T-helper 1 cell treated with Interleukin-12 subunit alpha and Interleukin-12 subunit beta and Interleukin-4 antibody, amounts not matched to agents 30 ng/mL and 1 ng/mL, for 36 hours (primary cell): ENCODE measurements at regions not wholly inside any gene's neighbourhood (a gene's known extent, or its start where the extent isn't known, plus 50 kb on each side); places are given as distances from the start of the nearest gene placed in this dataset.
"Not testable (repeated sequence)": the region's sequence is repeated elsewhere in the genome, so short reads cannot be mapped to it uniquely, and the experiment has no call there.

ENCODE experiments used
- intact Hi-C: fragments of 100-400 bp; cut with micrococcal nuclease; formaldehyde crosslinking; loops from one replicate; pipeline ENCODE4 v1.15.1; 2024

DNA sequence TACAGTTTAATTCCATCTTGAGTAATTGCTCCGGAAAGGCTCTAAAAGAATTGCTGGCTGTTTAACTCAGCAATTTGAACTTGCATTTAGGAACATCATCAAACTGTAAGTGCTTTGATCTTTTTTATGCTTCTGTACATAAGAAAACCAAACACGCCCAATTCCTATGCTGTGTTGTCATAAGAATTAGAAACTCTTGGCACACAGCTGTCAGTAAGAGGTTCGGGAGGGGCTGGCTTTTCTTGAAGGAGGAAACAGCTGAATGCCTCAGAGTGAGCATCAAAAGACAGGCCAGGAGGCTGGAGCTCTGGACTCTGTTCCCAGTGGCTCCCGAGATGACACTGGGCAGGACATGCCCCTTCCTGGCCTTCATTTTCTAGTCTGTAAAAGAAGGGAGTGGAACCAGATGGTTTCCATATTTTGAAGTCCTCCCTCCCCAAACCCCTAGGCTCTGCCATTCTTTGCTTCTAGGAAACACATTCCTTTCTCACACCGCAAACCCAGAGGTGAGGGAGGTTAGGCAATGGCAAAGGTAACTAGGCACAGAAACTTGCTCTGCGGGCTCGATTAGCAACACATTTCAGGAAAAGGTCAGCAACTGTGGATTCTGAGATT is 73.7 kb upstream of the DLG1 start:
- intact Hi-C loops = no loop called here

DNA sequence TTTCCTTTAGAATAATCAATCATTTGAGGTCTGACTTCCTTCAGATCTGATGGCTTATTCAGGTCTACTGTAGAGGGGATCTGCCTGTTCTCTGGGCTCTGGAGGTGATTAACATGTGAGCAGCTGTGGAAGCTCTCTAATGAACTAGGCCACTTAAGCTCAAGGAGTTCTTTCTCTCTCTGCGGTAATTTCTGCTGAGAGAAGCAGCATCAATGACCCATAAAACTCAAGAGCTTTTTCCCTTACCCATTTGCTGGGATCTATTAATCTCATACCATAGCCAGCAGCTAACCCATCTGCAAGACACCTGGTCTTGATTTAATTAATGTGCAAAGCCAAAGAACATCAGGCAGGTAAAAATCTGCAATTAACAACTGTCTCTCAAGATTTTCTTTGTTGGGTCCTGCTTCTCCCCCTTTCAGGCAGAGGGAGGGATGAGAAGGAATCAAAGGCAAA is 73.2 kb upstream of the DLG1 start:
- intact Hi-C loops = no loop called here

DNA sequence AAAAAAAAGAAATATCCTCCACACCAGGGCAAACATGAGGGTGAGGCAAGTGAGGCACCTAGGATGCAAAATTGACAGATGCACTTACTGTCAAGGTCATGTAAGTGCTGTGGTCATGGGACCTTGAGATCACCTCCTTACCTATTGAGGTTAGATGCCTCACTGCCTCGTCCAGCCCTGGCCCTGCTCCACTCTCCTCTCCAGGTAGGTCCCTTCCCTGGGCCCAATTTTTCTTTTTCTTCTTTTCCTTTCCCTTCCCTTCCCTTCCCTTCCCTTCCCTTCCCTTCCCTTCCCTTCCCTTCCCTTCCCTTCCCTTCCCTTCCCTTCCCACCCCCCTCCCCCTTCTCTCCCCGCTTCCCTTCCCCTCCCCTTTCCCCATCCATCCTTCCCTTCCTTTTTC is 71.1 kb upstream of the DLG1 start:
- intact Hi-C loops = no loop called here

DNA sequence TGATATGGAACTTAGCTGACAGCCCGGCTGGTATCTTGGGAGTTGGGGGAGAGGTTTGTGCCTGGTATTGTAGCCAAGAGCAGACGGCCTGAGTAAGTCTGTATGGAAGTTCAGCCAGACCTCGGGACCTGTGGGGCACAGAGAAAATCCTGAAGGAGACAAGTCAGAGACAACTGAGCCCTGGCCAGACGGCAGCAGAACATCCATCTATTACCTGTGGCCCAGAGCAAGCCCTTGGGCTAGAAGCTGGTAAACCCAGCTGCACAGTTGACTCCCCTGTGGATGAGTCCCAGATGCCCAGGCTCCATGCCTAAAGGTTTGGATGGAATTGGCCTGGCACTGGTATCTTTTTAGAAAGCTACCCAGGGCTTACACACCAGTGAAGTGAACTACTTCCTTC is 70.4 kb upstream of the DLG1 start:
- intact Hi-C loops = no loop called here

DNA sequence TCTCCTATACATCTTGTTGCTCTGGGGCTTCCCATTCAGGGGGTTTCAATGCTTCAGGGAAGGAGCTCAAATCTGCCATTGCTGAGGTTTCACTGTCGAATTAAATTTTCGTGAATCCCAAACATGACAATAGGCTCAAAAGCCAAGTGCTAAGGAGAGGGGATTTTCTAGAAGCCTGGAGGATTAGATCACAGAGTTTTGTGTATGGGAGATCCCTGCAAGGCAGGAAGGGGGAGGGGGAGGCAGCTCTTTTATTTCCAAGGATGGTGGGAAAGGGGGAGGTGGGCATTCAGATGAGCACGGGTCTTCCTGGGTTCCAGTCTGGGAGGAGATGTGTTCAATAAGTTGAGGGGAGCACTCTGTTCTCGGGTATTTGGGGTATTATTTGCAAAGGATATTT is 69.9 kb upstream of the DLG1 start:
- intact Hi-C loops = no loop called here

DNA sequence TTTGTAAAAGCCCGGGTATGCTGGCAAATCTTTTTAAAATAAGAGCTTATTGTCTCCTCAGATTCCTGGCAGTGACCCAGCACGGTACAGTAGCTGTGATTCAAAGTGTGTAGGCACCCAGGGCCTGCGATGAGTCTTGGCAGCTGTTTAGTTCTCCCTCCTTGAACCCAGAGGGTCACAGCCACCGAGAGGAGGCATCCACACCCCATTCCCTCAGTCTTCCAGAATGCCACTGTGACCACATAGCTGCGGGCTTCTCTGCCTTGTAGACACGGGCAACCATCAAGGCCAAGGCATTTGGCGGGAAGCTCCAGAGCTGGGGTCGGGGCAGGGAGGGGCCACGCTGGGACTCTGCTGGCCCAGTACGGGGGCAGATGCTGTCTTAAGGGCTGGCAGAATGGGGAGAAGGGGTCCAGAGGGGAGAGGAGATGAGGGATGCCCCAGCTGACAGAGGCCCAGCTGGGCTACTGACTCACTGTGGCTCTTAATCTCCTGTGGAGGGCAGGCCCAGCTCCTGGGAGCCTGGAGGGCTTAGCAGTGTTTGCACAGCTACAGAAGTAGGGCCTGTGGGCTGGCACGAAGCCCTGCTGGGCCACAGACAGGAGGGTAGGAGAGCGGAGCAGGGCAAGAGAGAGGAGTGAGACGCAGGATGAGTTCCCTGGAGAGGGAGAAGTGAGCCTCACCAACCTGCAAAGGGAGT is 68.8 kb upstream of the DLG1 start:
- intact Hi-C loops = no loop called here

DNA sequence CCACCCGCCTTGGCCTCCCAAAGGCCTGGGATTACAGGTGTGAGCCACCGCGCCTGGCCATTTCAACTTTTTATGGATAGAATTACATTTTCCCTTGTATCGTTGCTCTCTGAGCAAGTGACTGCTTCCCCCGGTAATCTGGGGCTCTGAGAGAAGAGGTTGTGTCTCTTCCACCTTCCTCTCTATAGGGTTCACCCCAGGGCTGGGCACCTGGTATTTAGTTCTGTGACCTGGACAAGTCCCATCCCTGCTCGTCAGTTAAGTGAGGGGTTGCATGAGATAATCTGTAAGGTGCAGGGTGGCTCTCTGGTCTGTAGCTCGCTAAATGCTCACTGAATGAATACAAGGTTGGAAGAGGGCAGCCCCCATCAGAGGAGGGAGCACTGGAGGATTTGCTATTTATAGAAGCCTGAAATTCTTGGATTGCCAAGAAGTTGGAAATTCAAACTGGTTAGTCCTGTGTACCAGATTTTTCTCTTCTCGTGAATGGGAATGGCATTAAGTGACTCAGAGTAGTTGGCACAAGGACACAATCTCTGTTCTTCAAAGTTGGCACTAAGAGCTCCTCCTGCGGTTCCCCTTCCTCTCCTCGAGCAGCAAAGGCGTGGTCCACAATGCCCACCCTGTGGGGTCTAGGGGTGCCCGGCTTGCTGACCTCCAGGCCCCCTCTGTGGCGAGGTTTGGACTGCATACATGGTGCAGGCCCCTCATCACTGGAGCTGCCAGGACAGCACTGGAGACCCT is 68.1 kb upstream of the DLG1 start:
- intact Hi-C loops = no loop called here

DNA sequence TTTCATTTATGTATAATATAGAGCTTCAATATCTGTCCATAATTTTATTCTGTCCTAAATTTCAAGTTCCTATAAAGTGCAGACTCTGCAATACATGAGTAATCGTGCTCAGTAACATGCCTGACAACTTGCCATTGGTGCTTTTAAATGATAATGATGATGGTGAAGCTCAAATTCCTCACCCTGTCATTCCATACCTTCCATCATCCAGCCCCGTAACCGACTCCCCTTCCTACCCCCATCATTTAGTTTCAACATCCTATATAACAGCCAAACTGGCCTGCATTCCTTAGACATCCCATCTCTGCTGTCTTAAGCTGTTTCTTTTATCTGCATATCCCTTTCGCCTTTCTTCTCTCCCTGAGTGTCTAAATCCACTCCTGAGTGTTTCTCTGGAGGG is 67.2 kb upstream of the DLG1 start:
- intact Hi-C loops = no loop called here

DNA sequence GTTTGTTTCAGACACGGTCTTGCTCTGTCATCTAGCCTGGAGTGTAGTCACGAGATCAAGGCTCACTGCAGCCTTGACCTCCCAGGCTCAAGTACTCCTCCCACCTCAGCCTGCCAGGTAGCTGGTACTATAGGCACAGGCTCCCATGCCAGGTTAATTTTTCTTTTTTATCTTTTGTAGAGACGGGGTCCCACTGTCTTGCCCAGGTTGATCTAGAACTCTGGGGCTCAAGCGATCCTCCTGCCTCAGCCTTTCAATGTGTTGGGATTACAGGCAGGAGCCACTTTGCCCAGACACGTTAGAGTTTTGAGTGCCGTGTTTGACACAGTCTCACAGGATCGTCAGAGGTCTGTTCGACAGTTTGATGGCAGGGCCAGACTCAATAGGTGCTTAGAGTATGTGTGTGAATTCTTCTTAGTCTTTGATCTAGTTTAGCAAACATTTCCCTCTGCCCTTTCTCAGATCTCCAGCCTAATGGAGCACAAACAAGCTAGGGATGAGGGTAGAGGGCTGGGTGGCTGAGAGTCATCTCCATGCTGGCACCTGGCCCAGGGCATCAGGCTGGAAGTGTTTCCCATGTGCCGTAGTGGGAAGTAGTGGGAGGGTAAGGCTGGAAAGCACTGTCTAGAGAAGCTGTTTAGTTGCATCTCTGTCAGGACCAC is 66.1 kb upstream of the DLG1 start:
- intact Hi-C loops = no loop called here

DNA sequence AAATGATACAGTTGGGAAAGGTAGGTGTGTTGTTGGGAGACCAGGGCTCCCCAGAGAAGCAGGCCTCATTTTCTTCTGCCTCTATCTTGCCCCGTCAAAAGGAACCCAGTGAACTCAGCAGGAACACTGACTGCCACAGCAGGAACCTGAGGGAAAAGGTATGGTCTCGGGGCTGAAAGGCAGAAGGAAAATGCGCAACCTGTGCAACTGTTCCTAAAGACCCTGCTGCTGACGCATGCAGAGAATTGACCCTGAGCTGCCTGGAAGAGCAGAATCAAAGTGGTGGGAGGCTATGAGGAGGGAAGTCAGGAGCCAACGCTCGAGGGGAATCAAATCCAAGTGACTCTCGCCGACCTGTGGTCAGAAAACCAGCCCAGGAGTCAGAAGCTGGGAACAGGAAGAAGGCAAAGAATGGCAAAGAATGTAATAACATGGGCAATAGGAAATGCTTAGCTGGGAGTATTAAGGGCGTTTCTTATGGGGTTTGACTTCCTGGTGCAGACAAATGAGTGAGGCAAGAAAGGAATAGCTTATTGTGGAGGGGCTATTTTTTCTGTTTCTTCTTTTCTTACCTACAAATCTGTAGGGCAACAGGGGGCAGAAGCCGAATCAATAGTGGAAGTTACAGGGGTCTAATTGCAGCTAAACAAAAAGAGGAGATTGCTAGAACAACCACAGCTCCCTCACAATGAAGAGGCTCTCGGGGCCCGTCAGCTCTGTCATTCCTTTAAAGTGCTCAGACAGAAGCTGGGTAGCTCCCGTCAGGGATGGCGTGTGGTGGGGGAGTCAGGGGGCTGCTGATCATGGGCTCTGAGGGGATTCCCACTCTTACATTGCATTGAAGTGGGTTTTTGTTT is 65.4 kb upstream of the DLG1 start:
- intact Hi-C loops = no loop called here

DNA sequence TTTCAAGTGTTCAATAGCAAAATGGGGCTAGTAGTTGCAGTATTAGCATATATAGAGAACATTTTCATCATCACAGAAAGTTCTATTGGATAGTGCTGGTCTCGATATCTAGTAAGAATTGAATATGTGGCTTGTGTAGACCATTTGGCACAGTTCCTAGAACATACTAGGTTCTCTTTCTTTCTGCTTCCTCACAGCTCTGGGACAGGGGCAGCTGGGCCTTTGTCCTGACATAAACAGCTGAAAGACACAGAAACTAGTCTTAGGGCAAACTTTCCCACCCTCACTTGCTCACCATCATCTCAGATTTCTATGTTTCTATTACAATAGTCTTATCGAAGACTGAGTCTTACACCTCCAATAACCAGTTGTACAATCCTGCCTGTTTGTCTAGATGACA is 63.7 kb upstream of the DLG1 start:
- intact Hi-C loops = no loop called here

DNA sequence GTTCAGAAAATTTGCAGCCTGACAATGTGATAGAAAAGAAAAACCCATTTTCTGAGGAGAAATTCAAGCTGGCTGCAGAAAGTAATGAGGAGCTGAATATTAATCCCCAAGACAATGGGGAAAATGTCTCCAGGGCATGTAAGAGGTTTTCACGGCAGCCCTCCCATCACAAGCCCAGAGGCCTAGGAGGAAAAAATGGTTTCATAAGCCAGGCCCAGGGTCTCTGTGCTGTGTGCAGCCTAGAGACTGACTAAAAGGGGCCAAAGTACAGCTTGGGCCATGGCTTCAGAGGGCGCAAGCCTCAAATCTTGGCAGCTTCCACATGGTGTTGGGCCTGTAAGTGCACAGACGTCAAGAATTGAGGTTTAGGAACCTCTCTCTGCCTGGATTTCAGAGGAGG is 61.7 kb upstream of the DLG1 start:
- intact Hi-C loops = not testable (repeated sequence)

DNA sequence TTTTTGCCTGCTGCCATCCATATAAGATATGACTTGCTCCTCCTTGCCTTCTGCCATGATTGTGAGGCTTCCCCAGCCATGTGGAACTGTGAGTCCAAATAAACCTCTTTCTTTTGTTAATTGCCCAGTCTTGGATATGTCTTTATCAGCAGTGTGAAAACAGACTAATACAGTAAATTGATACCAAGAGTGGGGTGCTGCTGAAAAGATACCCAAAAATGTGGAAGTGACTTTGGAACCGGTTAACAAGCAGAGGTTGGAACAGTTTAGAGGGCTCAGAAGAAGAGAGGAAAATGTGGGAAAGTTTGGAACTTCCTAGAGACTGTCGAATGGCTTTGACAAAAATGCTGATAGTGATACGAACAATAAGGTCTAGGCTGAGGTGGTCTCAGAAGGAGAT is 61.1 kb upstream of the DLG1 start:
- intact Hi-C loops = not testable (repeated sequence)

DNA sequence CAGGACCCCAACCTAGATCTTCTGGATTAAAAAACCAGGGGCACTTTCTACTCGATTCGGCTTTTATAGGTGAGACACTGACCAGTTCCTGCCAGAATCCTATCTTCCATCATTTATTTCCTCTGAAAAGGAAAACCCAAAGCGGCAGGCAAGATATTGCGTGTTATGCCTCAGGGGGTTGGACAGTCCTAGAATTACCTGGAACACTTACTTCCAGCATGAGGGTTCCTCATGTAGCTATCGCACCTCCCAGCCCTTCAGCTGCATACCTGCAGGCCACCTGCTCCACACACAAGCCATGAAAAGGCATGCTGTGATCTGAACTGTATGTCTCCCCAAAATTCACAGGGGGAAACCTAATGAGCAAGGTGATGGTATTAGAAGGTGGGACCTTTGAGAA is 58.3 kb upstream of the DLG1 start:
- intact Hi-C loops = no loop called here

DNA sequence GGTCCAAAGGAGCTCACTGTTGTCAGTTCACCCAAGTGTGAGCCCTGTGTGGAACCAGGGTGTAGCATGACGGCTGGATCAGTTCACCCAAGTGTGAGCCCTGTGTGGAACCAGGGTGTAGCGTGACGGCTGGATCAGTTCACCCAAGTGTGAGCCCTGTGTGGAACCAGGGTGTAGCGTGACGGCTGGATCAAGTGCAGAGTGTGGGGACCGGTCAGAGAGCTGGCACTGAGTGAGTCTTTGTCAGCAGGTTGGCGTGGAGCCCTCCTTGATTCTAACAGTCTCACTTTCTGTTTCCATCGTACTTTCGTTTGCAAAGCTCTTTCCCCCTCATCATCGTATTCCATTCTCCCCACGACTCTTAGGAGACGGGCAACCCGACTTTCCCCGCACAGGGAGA is 57.9 kb upstream of the DLG1 start:
- intact Hi-C loops = no loop called here

DNA sequence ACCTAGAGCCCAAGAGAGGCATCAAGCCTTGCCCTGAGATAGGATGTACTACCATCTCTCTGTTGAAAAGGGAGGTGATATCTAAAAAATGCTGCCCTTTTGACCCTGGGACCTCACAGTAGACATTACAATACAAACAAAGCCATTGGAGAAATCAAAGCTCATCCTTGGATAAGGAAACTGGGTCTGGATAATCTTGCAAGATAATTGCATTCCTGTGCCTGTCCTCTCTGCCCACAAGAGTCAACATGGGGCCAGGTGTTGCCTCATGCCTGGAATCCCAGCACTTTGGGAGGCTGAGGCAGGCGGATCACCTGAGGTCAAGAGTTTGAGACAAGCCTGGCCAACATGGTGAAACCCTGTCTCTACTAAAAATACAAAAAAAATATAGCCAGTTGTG is 57.3 kb upstream of the DLG1 start:
- intact Hi-C loops = no loop called here

DNA sequence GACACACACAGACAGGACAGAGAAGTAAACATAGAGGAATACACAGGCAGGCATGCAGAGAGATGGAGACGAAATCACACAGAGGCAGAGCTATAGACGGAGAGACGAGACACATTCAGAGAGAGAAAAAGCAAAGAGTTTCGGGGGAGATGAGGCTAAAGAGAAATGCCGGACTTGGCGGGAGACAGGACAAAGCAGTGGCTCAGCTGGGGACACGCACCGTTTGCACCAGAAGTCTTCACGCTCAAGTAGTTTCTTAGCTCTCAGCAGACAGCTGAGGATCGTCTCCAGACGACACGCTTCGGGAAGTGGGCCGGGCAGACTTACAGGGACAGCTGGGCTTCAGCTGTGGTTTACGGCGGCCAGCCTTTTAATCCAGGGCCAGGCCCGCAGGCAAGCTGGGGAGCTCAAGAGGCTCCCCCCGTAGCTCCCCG is 56.2 kb upstream of the DLG1 start:
- intact Hi-C loops = no loop called here

DNA sequence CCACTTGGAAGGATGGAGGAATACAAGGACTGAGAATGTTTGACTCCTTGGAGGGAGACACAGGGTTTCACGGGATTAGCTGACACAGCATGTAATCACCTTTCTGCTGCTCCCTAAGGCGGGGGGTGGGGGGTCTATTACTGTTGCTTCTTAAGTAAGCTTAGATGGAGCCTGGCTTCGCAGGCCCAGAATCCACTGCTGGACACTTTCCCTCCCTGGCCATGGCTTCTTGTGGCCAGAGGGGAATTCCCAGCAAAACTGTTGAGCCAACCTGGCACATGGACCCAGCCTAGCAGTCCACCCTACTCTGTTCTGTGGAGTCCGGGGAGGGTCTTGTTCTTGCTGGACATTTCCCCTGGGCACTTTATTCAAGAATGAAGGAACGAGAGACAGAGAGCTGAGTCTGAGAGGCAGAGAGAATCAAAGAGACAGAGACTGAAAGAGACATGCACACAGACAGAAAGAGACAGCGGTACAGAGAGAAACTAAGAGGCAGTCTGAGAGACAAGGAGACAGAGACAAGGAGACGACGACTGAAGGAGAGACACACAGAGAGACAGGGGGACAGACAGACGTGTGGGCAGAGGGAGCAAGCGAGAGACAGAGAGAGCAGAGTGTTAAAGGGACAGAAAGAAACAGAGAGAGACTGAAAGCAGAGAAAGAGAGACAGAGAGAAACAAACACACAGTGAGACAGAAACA is 55.6 kb upstream of the DLG1 start:
- intact Hi-C loops = no loop called here

DNA sequence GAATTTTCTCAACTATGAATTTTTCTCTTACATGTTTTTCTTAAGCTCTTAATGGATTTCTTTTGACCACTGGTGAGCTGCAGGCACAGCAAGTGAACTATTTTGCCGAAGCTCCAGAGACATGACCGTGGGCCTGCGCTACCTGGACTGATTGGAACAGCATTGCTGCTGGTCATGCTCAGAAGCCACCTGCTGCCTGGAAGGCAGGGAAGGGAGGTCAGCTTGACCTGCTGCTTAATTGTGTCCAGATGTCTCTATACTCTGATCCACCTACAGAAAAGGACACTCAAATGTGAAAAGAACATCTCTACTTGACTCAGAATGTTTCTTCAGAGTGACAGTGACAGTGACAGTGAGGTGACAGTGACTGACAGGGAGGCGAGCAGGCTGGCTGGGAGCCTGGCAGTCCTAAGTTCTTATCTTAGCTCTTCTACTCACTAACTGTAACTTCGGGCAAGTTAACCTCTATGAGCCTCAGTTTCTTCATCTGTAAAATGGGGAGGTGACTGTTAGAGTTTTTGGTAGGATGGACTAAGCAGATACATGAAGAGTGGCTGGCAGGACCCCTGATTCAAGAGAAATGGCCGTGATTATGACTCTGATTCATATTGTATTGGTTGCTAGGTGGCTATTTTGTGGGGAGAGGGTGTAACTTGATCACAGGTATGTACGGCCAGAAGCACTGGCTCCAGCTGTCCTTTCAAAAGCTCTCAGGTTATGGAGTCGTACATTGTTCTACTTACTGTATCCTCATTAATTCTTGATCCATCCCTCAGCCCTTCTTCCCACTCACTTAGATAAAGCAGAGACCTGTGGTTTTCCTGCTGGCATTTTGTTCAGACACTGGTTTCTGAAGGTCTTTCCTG is 54.8 kb upstream of the DLG1 start:
- intact Hi-C loops = no loop called here

DNA sequence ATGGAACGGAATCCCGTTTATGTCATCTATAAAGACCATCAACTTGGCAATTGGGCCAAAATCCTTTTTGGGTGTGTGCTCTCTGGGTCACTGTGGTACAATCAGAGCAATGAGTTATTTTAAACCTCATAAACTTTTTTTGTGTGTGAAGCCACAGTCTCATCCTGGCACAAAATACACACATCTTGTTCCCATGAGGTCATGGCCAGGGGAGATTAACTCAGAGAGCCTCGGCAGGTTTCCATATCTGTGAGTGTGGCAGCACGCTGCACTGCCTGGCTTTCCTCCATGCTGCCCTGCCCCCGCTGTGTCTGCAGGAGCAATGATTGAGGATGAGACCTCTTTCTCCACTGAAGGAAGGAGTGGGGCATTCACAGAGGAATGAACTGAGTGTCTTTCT is 54.0 kb upstream of the DLG1 start:
- intact Hi-C loops = no loop called here
